ENCODE measurements at regions not wholly inside any gene's neighbourhood (a gene's known extent, or its start where the extent isn't known, plus 50 kb on each side); places are given as distances from the start of the nearest gene placed in this dataset.

DNA sequence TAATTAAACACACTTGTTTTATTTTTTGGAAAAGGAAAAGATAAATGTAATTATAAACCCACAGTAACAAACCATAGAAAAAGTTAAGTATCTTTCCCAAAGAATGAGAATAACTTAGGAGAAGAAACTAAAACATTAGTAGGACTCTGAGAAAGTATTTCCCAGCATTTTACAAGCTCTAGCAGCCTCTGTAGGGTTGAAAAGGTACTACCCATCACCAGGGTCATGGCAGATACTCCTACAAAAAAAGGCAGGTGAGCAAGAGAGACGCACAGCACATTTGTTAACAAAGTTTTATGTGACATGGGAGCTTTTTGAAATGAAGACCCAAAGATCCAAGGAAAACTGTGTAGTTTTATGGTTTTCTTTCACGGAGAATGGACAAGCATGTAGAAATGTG lies 77.7 kb upstream of the FAM169A start:
- no peak for TF ChIP-seq EZH2 (IDR thresholded peaks at IDR 0.05; ENCODE audit: insufficient read depth, poor library complexity, severe bottlenecking)
- no peak for TF ChIP-seq EZH2phosphoT487 (IDR thresholded peaks at IDR 0.05; ENCODE audit: insufficient read depth, low read depth)
